GM23338 (cell line): ENCODE measurements at regions not wholly inside any gene's neighbourhood (a gene's known extent, or its start where the extent isn't known, plus 50 kb on each side); places are given as distances from the start of the nearest gene placed in this dataset.
"Not testable (repeated sequence)": the region's sequence is repeated elsewhere in the genome, so short reads cannot be mapped to it uniquely, and the experiment has no call there.

ENCODE experiments used
- ATAC-seq: fragments of 200-7000 bp; cut with Tn5 transposase; 3 replicates; pipeline ENCODE4 v1.9.1; 2020
- DNase-seq: peaks from one replicate; pipeline ENCODE4 v3.0.0-alpha.2; 2015; ENCODE audit warnings: low spot score
- H2AFZ ChIP-seq: fragments of 200-600 bp; sonication (generic); 2 replicates; pipeline ENCODE4 v1.8.0; 2016; ENCODE audit warnings: antibody characterized with exemption, mild to moderate bottlenecking, moderate library complexity
- H3F3A ChIP-seq: fragments of 200-600 bp; sonication (generic); replicated peaks from 2 replicates; pipeline ENCODE4 v1.8.0; 2017; ENCODE audit warnings: antibody characterized with exemption, mixed run types, low read depth
- H3K27ac ChIP-seq: fragments of 200-600 bp; sonication (generic); 2 replicates; pipeline ENCODE4 v1.6.1; 2016; ENCODE audit warnings: low read depth
- H3K27me3 ChIP-seq: fragments of 200-600 bp; sonication (generic); 2 replicates; pipeline ENCODE4 v1.8.0; 2016; ENCODE audit warnings: mild to moderate bottlenecking, mixed run types, moderate library complexity; ENCODE audit not compliant: insufficient read depth
- H3K36me3 ChIP-seq: fragments of 200-600 bp; sonication (generic); 2 replicates; pipeline ENCODE4 v1.8.0; 2016; ENCODE audit warnings: mild to moderate bottlenecking; ENCODE audit not compliant: insufficient read depth
- H3K4me1 ChIP-seq: fragments of 200-600 bp; sonication (generic); 2 replicates; pipeline ENCODE4 v1.8.0; 2016; ENCODE audit warnings: mild to moderate bottlenecking, moderate library complexity; ENCODE audit not compliant: insufficient read depth
- H3K4me2 ChIP-seq: fragments of 200-600 bp; sonication (generic); 2 replicates; pipeline ENCODE4 v1.7.1; 2017; ENCODE audit warnings: mixed run types
- H3K4me3 ChIP-seq: fragments of 200-600 bp; sonication (generic); 2 replicates; pipeline ENCODE4 v1.6.1; 2016; ENCODE audit warnings: mixed run types
- H3K79me2 ChIP-seq: fragments of 200-600 bp; sonication (generic); replicated peaks from 2 replicates; pipeline ENCODE4 v1.8.0; 2017; ENCODE audit warnings: mild to moderate bottlenecking; ENCODE audit not compliant: insufficient read depth
- H3K9me2 ChIP-seq: fragments of 200-600 bp; sonication (generic); 2 replicates; pipeline ENCODE4 v1.8.0; 2017; ENCODE audit not compliant: insufficient read depth
- H4K20me1 ChIP-seq: fragments of 200-600 bp; sonication (generic); replicated peaks from 2 replicates; pipeline ENCODE4 v1.8.0; 2017; ENCODE audit warnings: mild to moderate bottlenecking; ENCODE audit not compliant: insufficient read depth
- H3K27ac Mint-ChIP-seq: 2 replicates; pipeline ENCODE4 v1.8.0; 2020; ENCODE audit warnings: inconsistent platforms, mild to moderate bottlenecking, moderate library complexity, mixed read lengths
- H3K27me3 Mint-ChIP-seq: 3 replicates; pipeline ENCODE4 v1.8.0; 2022; ENCODE audit warnings: low read depth, mild to moderate bottlenecking, moderate library complexity, mixed read lengths, inconsistent platforms; ENCODE audit not compliant: insufficient read depth, poor library complexity
- H3K36me3 Mint-ChIP-seq: 3 replicates; pipeline ENCODE4 v1.8.0; 2021; ENCODE audit warnings: low read depth, mild to moderate bottlenecking, inconsistent platforms, moderate library complexity, mixed read lengths
- H3K4me1 Mint-ChIP-seq: 3 replicates; pipeline ENCODE4 v1.8.0; 2020; ENCODE audit warnings: mild to moderate bottlenecking, inconsistent platforms, mixed read lengths
- H3K4me3 Mint-ChIP-seq: 3 replicates; pipeline ENCODE4 v1.8.0; 2021; ENCODE audit warnings: moderate library complexity, mild to moderate bottlenecking, inconsistent platforms, mixed read lengths
- H3K9me3 Mint-ChIP-seq: 3 replicates; pipeline ENCODE4 v1.8.0; 2020; ENCODE audit warnings: moderate library complexity, mild to moderate bottlenecking, inconsistent platforms, mixed read lengths
- CREB1 ChIP-seq: fragments of 250-450 bp; sonication (Bioruptor Pico); IDR thresholded peaks from 2 replicates; pipeline ENCODE4 v1.5.0; 2020; ENCODE audit warnings: low read depth, mild to moderate bottlenecking, moderate library complexity
- EZH2 ChIP-seq: fragments of 200-600 bp; sonication (generic); IDR thresholded peaks from one replicate; pipeline ENCODE4 v1.8.0; 2017; ENCODE audit warnings: antibody characterized with exemption, mild to moderate bottlenecking, low read depth; ENCODE audit not compliant: unreplicated experiment
- EZH2phosphoT487 ChIP-seq: fragments of 200-600 bp; sonication (generic); IDR thresholded peaks from one replicate; pipeline ENCODE4 v1.8.1; 2018; ENCODE audit warnings: antibody characterized with exemption; ENCODE audit not compliant: unreplicated experiment
- JUNB ChIP-seq: IDR thresholded peaks from one replicate; pipeline ENCODE4 v1.6.1; 2016; ENCODE audit warnings: antibody characterized with exemption; ENCODE audit not compliant: unreplicated experiment
- POLR2AphosphoS5 ChIP-seq: IDR thresholded peaks from 2 replicates; pipeline ENCODE4 v1.6.1; 2016; ENCODE audit warnings: antibody characterized with exemption, low read depth
- ZNF114 ChIP-seq: fragments of 250-450 bp; sonication (Bioruptor Pico); IDR thresholded peaks from 2 replicates; pipeline ENCODE4 v1.5.0; 2020; ENCODE audit warnings: mild to moderate bottlenecking, moderate library complexity
- ZNF331 ChIP-seq: fragments of 250-450 bp; sonication (Bioruptor Pico); IDR thresholded peaks from 2 replicates; pipeline ENCODE4 v1.5.0; 2020; ENCODE audit warnings: low read depth, mild to moderate bottlenecking, moderate library complexity
- TF ChIP-seq, protein P1 (sequence below): IDR thresholded peaks from one replicate; pipeline ENCODE4 v1.6.1; 2018; ENCODE audit warnings: antibody characterized with exemption; ENCODE audit not compliant: unreplicated experiment

GRCh38 chr2:242085941-242086621, 216.6 kb downstream of the RTP5 start:
- no peaks in the 10 kb centered on the region; the same call in 2 of the 3 replicates for H3K36me3 Mint-ChIP-seq
- no peak overlapping the region for H3K4me2 ChIP-seq
- no peaks in the 10 kb centered on the region for H3K9me3 Mint-ChIP-seq
- H3K27ac ChIP-seq, result no peak overlapping the region
- H3K4me3 Mint-ChIP-seq, result no peak overlapping the region
- peaks cover 27% of the 10 kb centered on the region for H3K27me3 ChIP-seq
- no peak overlapping the region for H3K27ac Mint-ChIP-seq
- H3K36me3 ChIP-seq, result no peaks in the 10 kb centered on the region
- TF ChIP-seq EZH2phosphoT487 (no peak), CREB1 (CRISPR knock-in tag) (no peak), EZH2 (no peak)
- no peaks in the 10 kb centered on the region for H3K9me2 ChIP-seq
- peaks cover 21% of the 10 kb centered on the region for H3K27me3 Mint-ChIP-seq
- no peak overlapping the region for H2AFZ ChIP-seq
- no peaks in the 10 kb centered on the region for H3F3A ChIP-seq
- no peak overlapping the region for H3K4me3 ChIP-seq
- peaks cover 2% of the 10 kb centered on the region; the same call in 1 of the 2 replicates for H4K20me1 ChIP-seq
- ATAC-seq, result no peak
- no peak for DNase-seq
- H3K4me1 ChIP-seq, result no peaks in the 10 kb centered on the region
- no peaks in the 10 kb centered on the region for H3K79me2 ChIP-seq
- H3K4me1 Mint-ChIP-seq, result peaks cover 3% of the 10 kb centered on the region; the same call in 2 of the 3 replicates

GRCh38 chr2:242088044-242088443, 218.5 kb downstream of the RTP5 start:
- not testable (repeated sequence) for H3K9me2 ChIP-seq, H3K4me1 Mint-ChIP-seq, H3F3A ChIP-seq, H3K36me3 Mint-ChIP-seq, H3K9me3 Mint-ChIP-seq, H3K4me1 ChIP-seq, H3K27ac ChIP-seq, H2AFZ ChIP-seq, H3K36me3 ChIP-seq, H3K79me2 ChIP-seq, H3K27ac Mint-ChIP-seq, H4K20me1 ChIP-seq
- Histone ChIP-seq H3K27me3 (peaks cover 32% of the 10 kb centered on the region), H3K4me2 (peak overlapping the region; percentile 78), H3K4me3 (peak overlapping the region; percentile 63)
- Mint-ChIP-seq H3K4me3 (peak overlapping the region; percentile 82), H3K27me3 (peaks cover 20% of the 10 kb centered on the region)
- DNase-seq, result peak; percentile 12
- peak; percentile 29 for ATAC-seq

DNA sequence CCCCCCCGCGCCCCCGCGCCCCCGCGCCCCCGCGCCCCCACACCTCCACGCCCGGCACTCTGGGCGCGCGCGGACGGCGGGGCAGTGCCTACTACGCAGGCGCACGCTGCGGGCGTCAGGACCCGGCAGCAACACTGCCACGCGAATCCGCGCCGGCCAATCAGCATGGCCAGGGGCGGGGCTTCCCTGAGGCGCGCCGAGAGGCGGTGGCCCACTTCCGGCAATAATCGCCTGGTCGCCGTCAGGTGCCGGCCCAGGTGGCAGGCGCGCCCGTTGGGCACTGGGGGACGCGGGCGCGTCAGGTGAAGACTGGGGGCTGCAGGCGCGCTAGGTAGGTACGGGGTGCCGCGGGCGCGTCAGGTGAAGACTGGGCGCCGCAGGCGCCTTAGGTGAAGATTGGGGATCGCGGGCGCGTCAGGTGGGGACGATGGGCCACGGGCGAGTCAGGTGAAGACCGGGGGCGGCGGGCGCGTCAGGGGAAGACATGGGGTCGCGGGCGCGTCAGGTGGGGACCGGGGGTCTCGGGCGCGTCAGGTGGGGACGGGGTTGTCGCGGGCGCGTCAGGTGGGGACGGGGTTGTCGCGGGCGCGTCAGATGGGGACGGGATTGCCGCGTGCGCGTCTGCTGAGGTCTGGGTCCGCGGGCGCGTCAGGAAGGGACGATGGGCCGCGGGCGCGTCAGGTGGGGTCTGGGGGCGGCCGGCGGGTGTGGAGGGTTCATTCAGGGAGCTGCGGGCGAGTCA, 219.1 kb downstream of the RTP5 start:
- H3K4me3 Mint-ChIP-seq, result peak overlapping the region; percentile 82
- TF ChIP-seq ZNF114 (CRISPR knock-in tag), result no peak
- TF ChIP-seq POLR2AphosphoS5, result peak; percentile 65
- TF ChIP-seq, protein P1, sequence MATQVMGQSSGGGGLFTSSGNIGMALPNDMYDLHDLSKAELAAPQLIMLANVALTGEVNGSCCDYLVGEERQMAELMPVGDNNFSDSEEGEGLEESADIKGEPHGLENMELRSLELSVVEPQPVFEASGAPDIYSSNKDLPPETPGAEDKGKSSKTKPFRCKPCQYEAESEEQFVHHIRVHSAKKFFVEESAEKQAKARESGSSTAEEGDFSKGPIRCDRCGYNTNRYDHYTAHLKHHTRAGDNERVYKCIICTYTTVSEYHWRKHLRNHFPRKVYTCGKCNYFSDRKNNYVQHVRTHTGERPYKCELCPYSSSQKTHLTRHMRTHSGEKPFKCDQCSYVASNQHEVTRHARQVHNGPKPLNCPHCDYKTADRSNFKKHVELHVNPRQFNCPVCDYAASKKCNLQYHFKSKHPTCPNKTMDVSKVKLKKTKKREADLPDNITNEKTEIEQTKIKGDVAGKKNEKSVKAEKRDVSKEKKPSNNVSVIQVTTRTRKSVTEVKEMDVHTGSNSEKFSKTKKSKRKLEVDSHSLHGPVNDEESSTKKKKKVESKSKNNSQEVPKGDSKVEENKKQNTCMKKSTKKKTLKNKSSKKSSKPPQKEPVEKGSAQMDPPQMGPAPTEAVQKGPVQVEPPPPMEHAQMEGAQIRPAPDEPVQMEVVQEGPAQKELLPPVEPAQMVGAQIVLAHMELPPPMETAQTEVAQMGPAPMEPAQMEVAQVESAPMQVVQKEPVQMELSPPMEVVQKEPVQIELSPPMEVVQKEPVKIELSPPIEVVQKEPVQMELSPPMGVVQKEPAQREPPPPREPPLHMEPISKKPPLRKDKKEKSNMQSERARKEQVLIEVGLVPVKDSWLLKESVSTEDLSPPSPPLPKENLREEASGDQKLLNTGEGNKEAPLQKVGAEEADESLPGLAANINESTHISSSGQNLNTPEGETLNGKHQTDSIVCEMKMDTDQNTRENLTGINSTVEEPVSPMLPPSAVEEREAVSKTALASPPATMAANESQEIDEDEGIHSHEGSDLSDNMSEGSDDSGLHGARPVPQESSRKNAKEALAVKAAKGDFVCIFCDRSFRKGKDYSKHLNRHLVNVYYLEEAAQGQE, result no peak
- TF ChIP-seq JUNB, result no peak
- TF ChIP-seq ZNF331 (CRISPR knock-in tag), result no peak
- no peak for TF ChIP-seq EZH2phosphoT487

More for the DNA sequence above, 219.1 kb downstream of the RTP5 start:
- DNase-seq, result peak; percentile 93
- no peak overlapping the region for H2AFZ ChIP-seq
- no peak overlapping the region for H3K27ac ChIP-seq
- Mint-ChIP-seq H3K27ac (no peak overlapping the region), H3K9me3 (no peaks in the 10 kb centered on the region), H3K36me3 (no peaks in the 10 kb centered on the region; the same call in 2 of the 3 replicates), H3K4me1 (peaks cover 3% of the 10 kb centered on the region; the same call in 2 of the 3 replicates), H3K27me3 (peaks cover 20% of the 10 kb centered on the region)
- H3K4me2 ChIP-seq, result peak overlapping the region; percentile 71; the same call in 1 of the 2 replicates
- H3K4me3 ChIP-seq, result peak overlapping the region; percentile 69
- H3K4me1 ChIP-seq, result no peaks in the 10 kb centered on the region
- no peaks in the 10 kb centered on the region for H3K9me2 ChIP-seq
- no peaks in the 10 kb centered on the region for H3K79me2 ChIP-seq
- peaks cover 32% of the 10 kb centered on the region for H3K27me3 ChIP-seq
- H3F3A ChIP-seq, result no peaks in the 10 kb centered on the region
- peaks cover 2% of the 10 kb centered on the region; the same call in 1 of the 2 replicates for H4K20me1 ChIP-seq
- H3K36me3 ChIP-seq, result no peaks in the 10 kb centered on the region
- peak; percentile 93 for ATAC-seq
